Fibroblast of lung (primary cell): ENCODE measurements at regions not wholly inside any gene's neighbourhood (a gene's known extent, or its start where the extent isn't known, plus 50 kb on each side); places are given as distances from the start of the nearest gene placed in this dataset.
"Not testable (repeated sequence)": the region's sequence is repeated elsewhere in the genome, so short reads cannot be mapped to it uniquely, and the experiment has no call there.

Experiments used
- CTCF ChIP-seq, 2 donors: IDR thresholded peaks in 1 of 2; conservative IDR thresholded peaks in 1 of 2; 1 replicate in 1 of 2; 2 replicates in 1 of 2; pipeline ENCODE4 v1.5.1; 2011 to 2012; ENCODE audit warnings: low read length in 2 of 2, control low read depth in 1 of 2, inconsistent platforms in 1 of 2, low read depth in 1 of 2, mild to moderate bottlenecking in 1 of 2
- EZH2 ChIP-seq: IDR thresholded peaks from 2 replicates; pipeline ENCODE4 v1.5.1; 2012; ENCODE audit warnings: low read length, control low read depth, mild to moderate bottlenecking; ENCODE audit errors: missing control alignments

- not testable (repeated sequence) for TF ChIP-seq CTCF (conservative IDR thresholded peaks at IDR 0.05 in 1 of 2, IDR thresholded peaks at IDR 0.05 in 1 of 2; ENCODE audit: low read depth in 1 of 2, low read length in 2 of 2); EZH2
Observed at GRCh38 chr1:120465900-120466299, 51.1 kb downstream of the NBPF8 start.
